GM12873 (cell line): ENCODE measurements at regions not wholly inside any gene's neighbourhood (a gene's known extent, or its start where the extent isn't known, plus 50 kb on each side); places are given as distances from the start of the nearest gene placed in this dataset.

ENCODE experiments used
- TF ChIP-seq, protein P1 (sequence below): IDR thresholded peaks from 2 replicates; pipeline ENCODE4 v1.5.1; 2012; ENCODE audit warnings: low read depth, mild to moderate bottlenecking, moderate library complexity, low read length, control low read depth; ENCODE audit not compliant: insufficient read depth; ENCODE audit errors: missing control alignments

DNA sequence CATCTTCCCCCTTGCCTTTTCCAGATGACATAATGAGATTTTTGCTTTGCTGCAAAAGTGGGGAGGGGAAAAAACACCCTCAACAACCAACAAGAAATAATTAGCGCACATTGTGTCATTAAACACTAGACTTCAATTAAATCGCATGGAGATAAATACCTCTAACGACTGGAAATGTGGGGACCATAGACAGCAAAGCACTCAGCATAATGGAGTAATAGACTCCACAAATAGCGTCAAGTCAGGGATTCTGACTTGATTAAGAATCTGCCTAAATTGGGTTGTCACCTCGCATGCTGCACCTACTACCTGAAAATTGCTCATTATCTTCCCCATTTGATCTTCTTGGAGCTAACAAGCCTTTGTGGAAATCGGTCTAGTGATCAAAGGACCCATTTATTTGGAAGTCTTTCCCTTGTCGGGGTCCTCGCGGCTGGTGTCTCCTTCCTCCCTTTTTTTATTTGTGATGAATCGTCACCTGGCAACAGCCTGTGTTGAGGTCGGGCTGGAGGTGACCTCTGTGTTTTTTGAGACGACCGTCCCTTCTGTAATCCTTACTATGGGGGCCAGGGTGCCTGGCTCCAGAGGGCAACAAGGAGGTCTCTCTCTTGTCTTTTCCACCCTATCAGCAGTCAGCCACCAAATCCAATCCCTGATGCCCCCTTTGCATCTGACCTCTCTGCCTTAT, 75.3 kb upstream of the IGSF21 start:
- TF ChIP-seq, protein P1, sequence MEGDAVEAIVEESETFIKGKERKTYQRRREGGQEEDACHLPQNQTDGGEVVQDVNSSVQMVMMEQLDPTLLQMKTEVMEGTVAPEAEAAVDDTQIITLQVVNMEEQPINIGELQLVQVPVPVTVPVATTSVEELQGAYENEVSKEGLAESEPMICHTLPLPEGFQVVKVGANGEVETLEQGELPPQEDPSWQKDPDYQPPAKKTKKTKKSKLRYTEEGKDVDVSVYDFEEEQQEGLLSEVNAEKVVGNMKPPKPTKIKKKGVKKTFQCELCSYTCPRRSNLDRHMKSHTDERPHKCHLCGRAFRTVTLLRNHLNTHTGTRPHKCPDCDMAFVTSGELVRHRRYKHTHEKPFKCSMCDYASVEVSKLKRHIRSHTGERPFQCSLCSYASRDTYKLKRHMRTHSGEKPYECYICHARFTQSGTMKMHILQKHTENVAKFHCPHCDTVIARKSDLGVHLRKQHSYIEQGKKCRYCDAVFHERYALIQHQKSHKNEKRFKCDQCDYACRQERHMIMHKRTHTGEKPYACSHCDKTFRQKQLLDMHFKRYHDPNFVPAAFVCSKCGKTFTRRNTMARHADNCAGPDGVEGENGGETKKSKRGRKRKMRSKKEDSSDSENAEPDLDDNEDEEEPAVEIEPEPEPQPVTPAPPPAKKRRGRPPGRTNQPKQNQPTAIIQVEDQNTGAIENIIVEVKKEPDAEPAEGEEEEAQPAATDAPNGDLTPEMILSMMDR: no peak

DNA sequence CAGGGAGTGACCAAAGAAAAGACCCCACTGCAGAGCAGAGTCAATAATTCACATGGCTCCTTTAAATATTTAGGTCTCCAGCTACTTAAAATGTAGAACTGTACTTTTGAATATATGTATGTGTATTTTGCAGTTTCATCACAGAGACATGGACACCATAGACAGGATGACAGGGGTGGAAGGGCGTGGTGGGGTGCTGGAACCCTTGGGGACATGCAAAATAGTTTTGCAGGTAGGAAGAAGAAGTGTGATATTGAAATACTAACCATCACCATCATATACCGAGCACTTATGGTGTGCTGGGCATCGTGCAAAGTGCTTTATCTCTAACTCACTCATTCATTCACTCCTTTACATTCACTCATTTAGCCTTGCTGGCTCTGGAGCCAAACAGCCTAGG, 72.5 kb upstream of the IGSF21 start:
- TF ChIP-seq, protein P1: no peak

DNA sequence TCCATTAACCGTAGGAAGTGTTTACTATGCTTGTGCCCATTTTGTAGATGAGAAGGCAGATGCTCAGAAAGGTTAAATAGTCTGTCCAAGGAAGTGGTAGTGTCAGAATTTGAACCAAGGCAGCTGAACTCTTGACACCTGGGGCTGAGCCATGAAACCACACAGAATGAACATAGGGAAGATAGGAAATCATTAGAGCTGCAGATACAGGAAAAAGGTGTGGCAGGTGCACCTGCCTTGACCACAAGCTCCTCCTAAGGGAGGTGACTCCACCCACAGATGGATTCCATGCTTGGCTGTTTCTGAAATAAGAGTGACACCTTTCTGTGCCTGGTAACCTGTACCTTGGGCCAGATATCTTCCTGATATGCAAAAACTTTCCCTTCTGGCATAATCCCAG, 69.9 kb upstream of the IGSF21 start:
- TF ChIP-seq, protein P1: no peak

DNA sequence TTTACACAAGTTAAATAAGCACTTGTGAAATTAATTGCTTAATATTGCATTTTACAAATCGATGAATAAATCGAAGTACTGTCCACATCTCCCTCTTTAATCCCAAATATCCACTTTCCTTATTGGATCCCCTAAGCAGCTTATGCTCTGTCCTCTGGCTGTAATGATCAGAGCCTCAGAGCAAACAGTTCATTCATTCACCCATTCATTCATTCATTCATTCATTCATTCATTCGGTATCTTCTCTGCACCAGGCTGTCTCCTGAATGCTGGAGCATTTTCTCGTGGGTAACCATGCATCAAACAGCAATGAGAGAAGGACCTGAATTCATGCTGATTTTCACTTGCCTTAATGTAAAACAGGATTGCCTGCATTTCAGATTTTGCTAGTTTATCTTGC, 69.5 kb upstream of the IGSF21 start:
- TF ChIP-seq, protein P1: no peak

DNA sequence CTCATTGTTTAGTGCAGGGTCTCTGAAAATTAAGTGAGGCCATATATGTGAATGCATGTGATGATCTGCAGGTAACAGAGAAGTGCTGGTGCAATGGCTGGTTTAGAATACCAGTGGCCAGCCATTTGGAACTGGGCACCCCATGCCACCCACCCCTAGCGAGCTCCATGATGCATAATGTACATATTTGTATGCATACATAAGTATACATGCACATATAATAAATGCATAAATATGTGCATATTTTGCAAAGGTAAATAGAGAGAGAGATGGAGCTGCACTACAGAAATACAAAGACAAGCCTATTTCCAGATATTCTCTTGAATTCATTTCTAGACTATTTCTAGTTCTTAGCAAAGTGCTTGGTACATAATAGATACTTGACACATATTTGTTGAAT, 68.5 kb upstream of the IGSF21 start:
- TF ChIP-seq, protein P1: no peak

DNA sequence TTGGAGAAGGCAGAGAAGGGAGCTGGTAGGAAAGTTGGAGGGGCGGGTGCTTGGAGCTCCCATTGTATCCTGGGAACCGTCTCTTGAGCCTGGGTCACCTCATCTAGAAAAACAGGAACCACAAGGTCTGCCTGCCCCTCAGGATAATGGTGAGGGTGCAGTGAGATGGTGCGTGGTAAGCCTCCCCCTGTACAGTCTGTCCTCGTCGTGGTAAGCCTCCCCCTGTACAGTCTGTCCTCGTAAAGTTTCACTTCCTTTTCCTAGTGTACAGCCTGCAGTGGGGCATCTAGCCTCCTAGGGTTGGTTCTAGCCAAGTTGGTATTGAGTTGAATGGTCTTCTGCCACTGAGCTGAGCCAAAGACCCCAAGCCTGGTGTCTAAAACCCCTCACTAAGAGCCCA, 66.5 kb upstream of the IGSF21 start:
- TF ChIP-seq, protein P1: no peak

DNA sequence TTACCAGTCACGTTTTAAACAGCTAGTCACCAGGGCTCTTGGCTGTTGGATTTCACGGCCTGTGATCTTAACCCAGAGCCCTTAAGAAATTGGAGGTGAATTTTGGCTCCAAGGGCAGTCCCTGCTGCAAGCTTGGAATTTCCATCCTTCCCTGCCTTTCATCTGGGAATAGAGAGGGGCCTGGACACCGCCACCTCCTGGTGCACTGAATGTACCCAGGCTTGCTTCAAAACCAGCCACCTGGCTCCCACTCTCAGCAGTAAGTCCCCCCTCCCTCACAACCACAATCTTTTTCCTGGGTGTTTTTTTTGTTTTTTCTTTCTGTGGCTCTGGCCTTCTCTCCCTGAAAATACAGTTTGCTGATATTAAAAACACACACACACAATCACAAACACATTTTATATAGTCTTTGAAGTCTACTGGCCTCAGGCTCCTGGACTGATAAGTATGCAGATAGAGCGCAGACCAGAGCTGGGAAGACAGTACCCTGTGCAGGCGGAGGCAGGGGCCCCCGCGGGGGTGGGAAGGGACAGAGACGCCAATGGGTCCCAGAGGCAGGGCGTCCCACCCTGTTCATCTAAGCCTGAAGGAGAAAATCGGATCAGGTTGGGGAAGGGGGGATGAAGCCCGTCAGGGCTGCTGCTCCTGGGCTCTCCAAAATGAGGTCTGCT, 65.8 kb upstream of the IGSF21 start:
- TF ChIP-seq, protein P1: no peak
